ENCODE measurements at regions not wholly inside any gene's neighbourhood (a gene's known extent, or its start where the extent isn't known, plus 50 kb on each side); places are given as distances from the start of the nearest gene placed in this dataset.

DNA sequence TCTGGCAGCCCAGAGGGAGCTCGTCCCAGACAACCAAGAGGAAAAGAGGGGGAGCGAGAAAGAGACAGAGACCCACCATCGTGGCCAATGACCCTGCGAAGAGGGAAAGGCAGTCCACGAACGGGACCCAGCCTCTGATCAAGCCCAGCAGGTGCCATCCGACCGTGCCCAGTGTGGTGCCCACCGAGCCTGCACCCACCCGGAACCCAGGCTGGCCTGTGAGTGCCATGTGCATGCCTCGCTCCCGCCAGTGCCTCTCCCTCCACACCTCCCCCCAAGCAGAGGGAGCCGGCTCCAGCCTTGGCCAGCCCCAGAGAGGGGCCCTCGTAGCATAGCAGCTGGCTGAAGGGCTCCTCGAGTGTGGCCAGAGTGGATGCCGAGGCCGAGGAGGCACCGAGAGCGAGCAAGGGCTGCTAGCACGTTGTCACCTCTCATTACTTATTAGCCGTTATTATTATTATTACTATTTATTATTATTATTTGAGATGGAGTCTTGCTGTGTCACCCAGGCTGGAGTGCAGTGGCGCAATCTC is 130.7 kb upstream of the CHRM3 start:
- no peaks in the 10 kb centered on the region for H3K36me3 Mint-ChIP-seq (ENCODE audit: insufficient read depth, unreplicated experiment)
- Histone ChIP-seq H3K27me3 (replicated peaks; ENCODE audit: control insufficient read depth, insufficient read depth, low read length) (no peaks in the 10 kb centered on the region), H3K4me3 (ENCODE audit: low read depth, low read length) (no peak overlapping the region), H3K4me1 (no peaks in the 10 kb centered on the region), H3K9me3 (no peaks in the 10 kb centered on the region), H3K36me3 (ENCODE audit: control insufficient read depth, insufficient read depth, low read length) (no peaks in the 10 kb centered on the region)
- H3K4me3 Mint-ChIP-seq (ENCODE audit: unreplicated experiment), result no peak overlapping the region
- intact Hi-C loops (cut with micrococcal nuclease; ENCODE audit: unreplicated experiment), result no loop called here
- H3K4me1 Mint-ChIP-seq (ENCODE audit: low read depth, unreplicated experiment), result no peaks in the 10 kb centered on the region
- TF ChIP-seq, protein P1, sequence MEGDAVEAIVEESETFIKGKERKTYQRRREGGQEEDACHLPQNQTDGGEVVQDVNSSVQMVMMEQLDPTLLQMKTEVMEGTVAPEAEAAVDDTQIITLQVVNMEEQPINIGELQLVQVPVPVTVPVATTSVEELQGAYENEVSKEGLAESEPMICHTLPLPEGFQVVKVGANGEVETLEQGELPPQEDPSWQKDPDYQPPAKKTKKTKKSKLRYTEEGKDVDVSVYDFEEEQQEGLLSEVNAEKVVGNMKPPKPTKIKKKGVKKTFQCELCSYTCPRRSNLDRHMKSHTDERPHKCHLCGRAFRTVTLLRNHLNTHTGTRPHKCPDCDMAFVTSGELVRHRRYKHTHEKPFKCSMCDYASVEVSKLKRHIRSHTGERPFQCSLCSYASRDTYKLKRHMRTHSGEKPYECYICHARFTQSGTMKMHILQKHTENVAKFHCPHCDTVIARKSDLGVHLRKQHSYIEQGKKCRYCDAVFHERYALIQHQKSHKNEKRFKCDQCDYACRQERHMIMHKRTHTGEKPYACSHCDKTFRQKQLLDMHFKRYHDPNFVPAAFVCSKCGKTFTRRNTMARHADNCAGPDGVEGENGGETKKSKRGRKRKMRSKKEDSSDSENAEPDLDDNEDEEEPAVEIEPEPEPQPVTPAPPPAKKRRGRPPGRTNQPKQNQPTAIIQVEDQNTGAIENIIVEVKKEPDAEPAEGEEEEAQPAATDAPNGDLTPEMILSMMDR (IDR thresholded peaks at IDR 0.05; ENCODE audit: insufficient read depth in 1 of 2, low read depth in 1 of 2, low read length in 1 of 2, severe bottlenecking in 1 of 2, unreplicated experiment in 1 of 2), result no peak
- H3K9me3 Mint-ChIP-seq (ENCODE audit: unreplicated experiment), result peaks cover 31% of the 10 kb centered on the region
- POLR2A ChIA-PET, result no interaction called here
- no TSS peak for BruUV-seq (replicated peaks)
- CTCF ChIA-PET, result no interaction called here
- H3K27ac Mint-ChIP-seq (ENCODE audit: unreplicated experiment), result no peak overlapping the region
- H3K27me3 Mint-ChIP-seq (ENCODE audit: insufficient read depth, unreplicated experiment), result no peaks in the 10 kb centered on the region
- DNase-seq, result no peak

DNA sequence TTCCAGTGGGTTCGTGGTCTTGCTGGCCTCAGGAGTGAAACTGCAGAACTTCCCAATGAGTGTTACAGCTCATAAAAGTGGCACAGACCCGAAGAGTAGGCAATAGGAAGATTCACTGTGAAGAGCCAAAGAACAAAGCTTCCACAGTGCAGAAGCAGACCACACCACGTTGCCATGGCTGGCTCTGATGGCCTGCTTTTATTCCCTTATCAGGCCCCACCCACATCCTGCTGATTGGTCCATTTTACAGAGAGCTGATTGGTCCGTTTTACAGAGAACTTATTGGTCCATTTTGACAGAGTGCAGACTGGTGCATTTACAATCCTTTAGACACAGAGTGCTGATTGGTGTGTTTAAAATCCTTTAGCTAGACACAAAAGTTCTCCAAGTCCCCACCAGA is 131.4 kb upstream of the CHRM3 start:
- Histone ChIP-seq H3K4me3 (ENCODE audit: low read depth, low read length) (no peak overlapping the region), H3K4me1 (no peaks in the 10 kb centered on the region), H3K36me3 (ENCODE audit: control insufficient read depth, insufficient read depth, low read length) (no peaks in the 10 kb centered on the region), H3K9me3 (no peaks in the 10 kb centered on the region), H3K27me3 (replicated peaks; ENCODE audit: control insufficient read depth, insufficient read depth, low read length) (no peaks in the 10 kb centered on the region)
- Mint-ChIP-seq H3K27ac (ENCODE audit: unreplicated experiment) (no peak overlapping the region), H3K4me3 (ENCODE audit: unreplicated experiment) (no peak overlapping the region), H3K27me3 (ENCODE audit: insufficient read depth, unreplicated experiment) (no peaks in the 10 kb centered on the region), H3K9me3 (ENCODE audit: unreplicated experiment) (peaks cover 31% of the 10 kb centered on the region), H3K36me3 (ENCODE audit: insufficient read depth, unreplicated experiment) (no peaks in the 10 kb centered on the region), H3K4me1 (ENCODE audit: low read depth, unreplicated experiment) (no peaks in the 10 kb centered on the region)
- DNase-seq, result no peak
- intact Hi-C loops (cut with micrococcal nuclease; ENCODE audit: unreplicated experiment), result no loop called here
- POLR2A ChIA-PET, result no interaction called here
- no TSS peak for BruUV-seq (replicated peaks)
- CTCF ChIA-PET, result no interaction called here
- TF ChIP-seq, protein P1 (IDR thresholded peaks at IDR 0.05; ENCODE audit: insufficient read depth in 1 of 2, low read depth in 1 of 2, low read length in 1 of 2, severe bottlenecking in 1 of 2, unreplicated experiment in 1 of 2), result no peak

DNA sequence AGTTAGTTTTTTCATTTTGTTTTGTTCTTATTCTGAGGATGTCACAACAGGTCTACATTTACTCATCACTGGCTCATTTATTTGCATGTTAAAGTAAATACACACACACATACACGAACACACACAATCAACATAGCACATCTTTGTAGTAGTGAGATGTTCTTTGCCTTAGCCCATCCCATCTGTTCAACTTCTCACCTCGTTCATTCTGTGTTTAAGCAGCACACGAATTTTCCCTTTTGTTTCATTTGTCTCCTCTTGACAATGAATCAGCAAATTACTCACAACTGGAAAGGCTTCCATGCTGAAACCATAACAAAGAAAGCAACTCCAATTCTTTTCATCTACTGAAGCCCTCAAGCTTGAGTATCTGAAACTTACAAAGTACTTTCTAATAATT is 133.3 kb upstream of the CHRM3 start:
- BruUV-seq (replicated peaks), result no TSS peak
- TF ChIP-seq, protein P1 (IDR thresholded peaks at IDR 0.05; ENCODE audit: insufficient read depth in 1 of 2, low read depth in 1 of 2, low read length in 1 of 2, severe bottlenecking in 1 of 2, unreplicated experiment in 1 of 2), result no peak
- Mint-ChIP-seq H3K27ac (ENCODE audit: unreplicated experiment) (no peak overlapping the region), H3K36me3 (ENCODE audit: insufficient read depth, unreplicated experiment) (no peaks in the 10 kb centered on the region), H3K27me3 (ENCODE audit: insufficient read depth, unreplicated experiment) (no peaks in the 10 kb centered on the region), H3K4me3 (ENCODE audit: unreplicated experiment) (no peak overlapping the region), H3K4me1 (ENCODE audit: low read depth, unreplicated experiment) (no peaks in the 10 kb centered on the region), H3K9me3 (ENCODE audit: unreplicated experiment) (peaks cover 31% of the 10 kb centered on the region)
- ChIA-PET POLR2A (no interaction called here), CTCF (no interaction called here)
- Histone ChIP-seq H3K27me3 (replicated peaks; ENCODE audit: control insufficient read depth, insufficient read depth, low read length) (no peaks in the 10 kb centered on the region), H3K36me3 (ENCODE audit: control insufficient read depth, insufficient read depth, low read length) (no peaks in the 10 kb centered on the region), H3K9me3 (no peaks in the 10 kb centered on the region), H3K4me3 (ENCODE audit: low read depth, low read length) (no peak overlapping the region), H3K4me1 (no peaks in the 10 kb centered on the region)
- intact Hi-C loops (cut with micrococcal nuclease; ENCODE audit: unreplicated experiment), result no loop called here
- no peak for DNase-seq

All from Caco-2 (cell line).